Muscle layer of duodenum (tissue), 2 donors: ENCODE measurements at regions not wholly inside any gene's neighbourhood (a gene's known extent, or its start where the extent isn't known, plus 50 kb on each side); places are given as distances from the start of the nearest gene placed in this dataset.

Experiments
- H3K27ac ChIP-seq: one replicate; pipeline ENCODE4 v1.7.0; 2013; ENCODE audit warnings: mild to moderate bottlenecking, low read length
- H3K27me3 ChIP-seq: one replicate; pipeline ENCODE4 v1.7.0; 2013; ENCODE audit warnings: low read depth, mild to moderate bottlenecking, control low read depth, low read length
- H3K36me3 ChIP-seq, 2 donors: one replicate each; pipeline ENCODE4 v1.7.0; 2013; ENCODE audit warnings: low read length in 2 of 2, control low read depth in 1 of 2, mild to moderate bottlenecking in 1 of 2; ENCODE audit not compliant: insufficient read depth in 2 of 2, control insufficient read depth in 1 of 2
- H3K4me1 ChIP-seq, 2 donors: one replicate each; pipeline ENCODE4 v1.7.0; 2013; ENCODE audit warnings: low read length in 2 of 2, mild to moderate bottlenecking in 2 of 2, control low read depth in 1 of 2, moderate library complexity in 1 of 2; ENCODE audit not compliant: insufficient read depth in 2 of 2, control insufficient read depth in 1 of 2
- H3K4me3 ChIP-seq, 2 donors: one replicate each; pipeline ENCODE4 v1.7.0; 2013; ENCODE audit warnings: low read length in 2 of 2, low read depth in 1 of 2, mild to moderate bottlenecking in 1 of 2
- H3K9me3 ChIP-seq, 2 donors: one replicate each; pipeline ENCODE4 v1.7.0; 2013; ENCODE audit warnings: low read length in 2 of 2, control low read depth in 1 of 2, mild to moderate bottlenecking in 1 of 2; ENCODE audit not compliant: control insufficient read depth in 1 of 2
- donor health status: healthy.

DNA sequence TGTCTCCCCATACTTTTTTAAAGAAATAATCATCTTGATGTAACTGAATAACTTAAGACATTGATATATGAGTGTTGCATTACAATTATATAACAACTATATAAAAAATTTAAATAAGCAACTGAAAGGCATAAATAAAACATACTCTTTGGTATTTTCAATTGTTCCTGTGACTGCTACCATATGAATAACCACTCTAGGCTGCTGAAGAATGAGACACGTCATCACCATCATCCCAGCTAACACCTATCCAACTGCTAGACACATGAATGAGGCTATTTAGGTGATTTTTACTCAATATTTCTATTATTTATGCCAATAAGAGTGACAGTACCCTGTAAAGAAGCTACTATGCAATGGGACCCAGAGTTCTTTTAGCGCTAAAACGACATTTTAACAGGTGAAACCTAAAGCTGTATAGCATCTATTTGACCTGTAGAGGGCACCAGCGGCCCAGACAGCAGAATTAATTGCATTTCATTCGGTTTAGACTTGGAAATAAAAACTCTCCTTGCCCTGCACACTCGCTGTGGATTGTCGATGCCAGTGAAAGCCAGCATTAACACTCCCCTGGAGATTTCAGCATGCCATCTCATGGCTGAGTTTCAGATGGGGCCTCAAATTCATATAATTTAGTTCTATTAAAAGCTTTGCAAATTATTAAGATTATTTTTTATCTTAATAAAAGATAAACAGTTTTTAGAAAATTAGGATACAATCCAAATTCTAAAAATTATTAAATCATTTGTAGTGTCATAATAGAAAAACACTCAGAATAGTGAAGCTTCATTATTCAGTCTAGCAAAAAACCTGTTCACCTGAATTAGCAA, 89.4 kb upstream of the MAP2 start:
- no peaks in the 10 kb centered on the region for H3K9me3 ChIP-seq
- H3K27me3 ChIP-seq: no peaks in the 10 kb centered on the region
- H3K27ac ChIP-seq: no peak overlapping the region

DNA sequence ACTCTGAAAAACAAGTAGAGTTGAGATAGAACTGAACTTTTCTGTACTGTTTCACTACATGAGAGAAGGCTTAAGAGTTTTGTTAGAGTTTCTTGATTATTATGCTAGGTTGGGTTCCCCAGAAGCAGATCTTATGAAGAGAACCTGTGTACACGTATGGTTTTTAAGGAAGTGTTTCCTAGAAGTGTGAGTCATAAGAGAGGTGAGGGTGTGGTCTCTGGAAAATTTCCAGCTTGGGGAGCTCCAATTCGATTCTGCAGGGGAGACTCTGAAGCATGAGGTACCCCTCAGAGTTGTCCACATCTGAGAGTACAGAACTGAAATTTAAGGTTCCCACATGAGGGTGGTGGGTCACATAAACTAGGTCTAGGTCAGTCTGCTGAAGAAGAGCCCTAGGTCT, 83.3 kb upstream of the MAP2 start:
- no peak overlapping the region for H3K27ac ChIP-seq
- H3K4me1 ChIP-seq: no peaks in the 10 kb centered on the region
- peaks cover 0 to 2% of the 10 kb centered on the region in 2 donors for H3K9me3 ChIP-seq
- no peaks in the 10 kb centered on the region for H3K36me3 ChIP-seq
- H3K4me3 ChIP-seq: no peak overlapping the region
- H3K27me3 ChIP-seq: no peaks in the 10 kb centered on the region

More for the DNA sequence above, 89.4 kb upstream of the MAP2 start:
- no peak overlapping the region for H3K4me3 ChIP-seq
- H3K4me1 ChIP-seq: no peaks in the 10 kb centered on the region
- H3K36me3 ChIP-seq: no peaks in the 10 kb centered on the region

DNA sequence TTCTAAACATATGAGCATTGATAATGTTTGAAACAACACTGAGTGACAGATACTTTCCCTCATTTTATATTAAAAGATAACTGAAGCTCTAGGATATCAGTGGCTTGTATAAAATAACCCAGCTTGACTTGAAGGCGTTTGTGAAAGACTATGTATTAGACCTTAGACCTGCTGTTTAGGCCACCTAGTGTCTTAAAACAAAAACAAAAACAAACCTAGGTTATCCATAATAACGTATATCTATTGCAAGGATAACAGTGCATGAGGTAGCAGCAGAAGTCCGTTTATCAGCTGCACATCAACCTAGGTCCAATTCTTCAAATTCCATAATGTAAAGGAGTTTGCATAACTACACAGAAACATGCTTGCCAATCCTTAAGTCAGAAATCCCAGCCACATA, 79.5 kb upstream of the MAP2 start:
- H3K27me3 ChIP-seq: no peaks in the 10 kb centered on the region
- H3K4me1 ChIP-seq: no peaks in the 10 kb centered on the region
- no peaks in the 10 kb centered on the region for H3K36me3 ChIP-seq
- H3K4me3 ChIP-seq: no peak overlapping the region
- peaks cover 0 to 2% of the 10 kb centered on the region in 2 donors for H3K9me3 ChIP-seq
- no peak overlapping the region for H3K27ac ChIP-seq

DNA sequence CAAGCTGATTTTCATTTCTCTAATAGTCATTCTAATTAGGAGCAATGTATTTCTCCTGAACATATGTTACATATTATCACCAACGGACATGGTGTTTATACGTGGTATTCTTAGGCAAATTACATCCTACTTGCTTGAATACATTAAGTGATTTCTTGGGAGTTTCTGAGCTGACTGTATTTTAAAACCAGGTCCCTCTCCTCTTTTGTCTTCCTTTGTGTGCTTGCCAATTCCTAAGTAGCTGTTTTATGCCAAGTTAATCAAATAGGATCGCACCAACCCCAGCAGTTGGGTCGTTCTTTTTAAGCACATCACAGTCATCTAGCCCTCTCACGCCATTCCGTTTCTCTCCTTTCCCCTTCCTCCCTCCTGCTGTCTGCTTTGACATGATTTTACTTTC, 75.4 kb upstream of the MAP2 start:
- H3K27me3 ChIP-seq: no peaks in the 10 kb centered on the region
- no peak overlapping the region for H3K27ac ChIP-seq
- H3K9me3 ChIP-seq: no peaks in the 10 kb centered on the region
- no peaks in the 10 kb centered on the region for H3K4me1 ChIP-seq
- no peak overlapping the region for H3K4me3 ChIP-seq
- H3K36me3 ChIP-seq: no peaks in the 10 kb centered on the region

DNA sequence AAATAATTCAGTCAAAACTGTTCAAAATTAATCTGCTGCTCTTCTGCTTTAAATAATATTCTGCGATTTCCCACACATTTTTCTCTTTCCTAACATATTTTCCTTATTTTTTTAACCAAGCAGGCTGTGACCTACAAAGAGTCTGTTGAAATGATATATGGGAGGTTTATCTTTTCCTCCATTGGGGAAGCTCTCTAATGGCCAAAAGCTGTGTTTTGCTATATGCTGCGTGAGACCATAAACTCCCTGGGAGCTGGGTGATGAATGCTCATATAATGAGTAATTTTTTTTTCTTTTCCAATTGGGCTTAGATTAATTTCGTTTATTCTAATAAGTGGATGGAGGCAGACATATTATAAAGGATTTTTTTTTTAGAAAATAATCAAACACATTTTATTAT, 72.2 kb upstream of the MAP2 start:
- Histone ChIP-seq H3K27me3 (no peaks in the 10 kb centered on the region), H3K4me3 (no peak overlapping the region), H3K9me3 (no peaks in the 10 kb centered on the region), H3K4me1 (no peaks in the 10 kb centered on the region), H3K27ac (no peak overlapping the region), H3K36me3 (no peaks in the 10 kb centered on the region)

DNA sequence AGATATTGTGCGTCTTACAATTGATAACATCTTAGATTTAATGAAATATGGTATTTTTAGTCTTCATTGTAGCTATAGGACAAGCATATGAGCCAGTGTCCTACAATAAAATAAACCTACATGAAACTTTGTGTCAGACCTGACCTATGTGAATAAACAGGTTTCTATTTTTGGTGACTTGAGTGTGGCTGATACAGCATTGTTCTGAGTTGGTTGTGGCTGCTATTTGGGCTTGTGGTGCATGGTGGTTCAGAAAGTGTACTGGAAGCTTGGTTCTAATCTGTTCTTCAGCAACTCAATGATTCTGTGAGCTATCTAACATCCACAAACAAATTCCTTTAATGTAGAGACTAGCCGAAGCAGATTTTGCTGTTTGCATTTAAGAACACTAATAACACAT, 64.9 kb upstream of the MAP2 start:
- no peaks in the 10 kb centered on the region for H3K27me3 ChIP-seq
- H3K27ac ChIP-seq: no peak overlapping the region
- no peak overlapping the region for H3K4me3 ChIP-seq
- no peaks in the 10 kb centered on the region for H3K9me3 ChIP-seq
- H3K36me3 ChIP-seq: no peaks in the 10 kb centered on the region
- H3K4me1 ChIP-seq: no peaks in the 10 kb centered on the region

DNA sequence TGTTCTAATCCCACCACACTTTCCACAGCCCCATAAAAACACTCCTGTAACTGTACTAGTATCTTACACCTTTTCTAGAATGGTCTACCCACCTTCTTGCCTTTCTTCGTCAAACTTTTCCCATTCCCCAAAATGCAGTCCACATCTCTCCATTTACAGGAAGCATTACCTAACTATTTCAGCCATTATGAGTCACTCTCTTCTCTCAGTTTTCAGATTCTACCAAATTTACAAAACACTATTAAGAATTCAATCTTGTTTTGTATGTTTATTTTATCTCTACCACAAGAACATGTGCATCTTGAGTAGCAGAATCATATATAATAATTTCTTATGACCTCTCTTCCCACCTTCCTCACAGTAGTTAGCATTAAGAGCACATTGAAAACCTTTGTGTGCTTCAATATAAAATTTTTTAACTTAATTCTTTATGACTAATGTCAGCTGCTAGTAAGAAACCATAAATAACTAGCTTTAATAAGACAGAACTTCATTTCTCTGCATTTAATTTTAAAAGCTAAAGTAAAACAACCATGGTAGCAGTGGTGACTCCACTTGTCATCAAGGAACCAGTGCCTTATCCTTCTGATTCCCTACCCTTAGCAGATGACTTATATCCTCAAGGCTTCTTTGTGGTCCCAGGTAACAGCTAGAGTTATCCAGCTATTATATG, 56.6 kb upstream of the MAP2 start:
- no peaks in the 10 kb centered on the region for H3K36me3 ChIP-seq
- H3K4me3 ChIP-seq: no peak overlapping the region
- H3K27ac ChIP-seq: no peak overlapping the region
- H3K27me3 ChIP-seq: no peaks in the 10 kb centered on the region
- no peaks in the 10 kb centered on the region for H3K4me1 ChIP-seq
- H3K9me3 ChIP-seq: no peaks in the 10 kb centered on the region

DNA sequence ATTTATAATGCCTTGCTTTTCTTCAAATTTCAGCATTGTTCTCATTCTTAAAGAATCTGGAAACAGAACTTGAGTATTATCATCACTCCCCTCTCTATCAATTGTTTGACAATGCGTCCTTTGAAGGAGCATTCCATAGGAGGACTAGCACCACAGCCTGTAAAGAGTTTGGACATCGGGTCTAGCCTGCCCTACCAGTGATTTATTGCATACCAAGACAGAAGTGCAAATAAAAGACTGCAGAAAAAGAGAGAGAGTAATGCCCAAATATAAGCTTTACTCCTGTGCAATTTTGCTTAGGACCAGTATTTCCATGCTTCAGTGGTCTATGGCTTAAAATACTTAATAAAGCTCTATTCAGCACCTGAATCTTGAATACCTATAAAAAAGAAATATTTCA, 55.4 kb upstream of the MAP2 start:
- Histone ChIP-seq H3K27me3 (no peaks in the 10 kb centered on the region), H3K4me3 (no peak overlapping the region), H3K9me3 (no peaks in the 10 kb centered on the region), H3K36me3 (no peaks in the 10 kb centered on the region), H3K27ac (no peak overlapping the region), H3K4me1 (no peaks in the 10 kb centered on the region)

DNA sequence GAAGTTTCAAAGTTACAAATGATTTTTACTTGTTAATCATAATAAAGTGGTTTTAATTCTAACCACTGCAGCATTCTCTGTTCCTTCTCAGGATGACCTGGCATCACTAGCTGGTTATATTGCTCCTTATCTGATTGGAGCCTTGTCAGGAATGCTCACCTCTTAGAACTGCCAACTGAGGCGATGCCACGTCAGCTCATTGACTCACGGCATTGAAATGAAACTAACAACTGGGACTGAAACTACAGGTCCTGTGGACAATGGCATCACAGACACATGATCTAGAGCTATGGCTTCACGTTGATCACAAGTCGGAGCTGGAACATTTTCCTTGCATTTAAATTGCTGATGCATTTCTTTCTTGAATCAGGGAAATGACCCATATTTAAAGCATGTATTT, 54.9 kb upstream of the MAP2 start:
- Histone ChIP-seq H3K27ac (no peak overlapping the region), H3K4me3 (peak overlapping the region in 1 of 2 donors; percentile 42), H3K4me1 (no peaks in the 10 kb centered on the region), H3K9me3 (no peaks in the 10 kb centered on the region), H3K27me3 (no peaks in the 10 kb centered on the region), H3K36me3 (no peaks in the 10 kb centered on the region)

DNA sequence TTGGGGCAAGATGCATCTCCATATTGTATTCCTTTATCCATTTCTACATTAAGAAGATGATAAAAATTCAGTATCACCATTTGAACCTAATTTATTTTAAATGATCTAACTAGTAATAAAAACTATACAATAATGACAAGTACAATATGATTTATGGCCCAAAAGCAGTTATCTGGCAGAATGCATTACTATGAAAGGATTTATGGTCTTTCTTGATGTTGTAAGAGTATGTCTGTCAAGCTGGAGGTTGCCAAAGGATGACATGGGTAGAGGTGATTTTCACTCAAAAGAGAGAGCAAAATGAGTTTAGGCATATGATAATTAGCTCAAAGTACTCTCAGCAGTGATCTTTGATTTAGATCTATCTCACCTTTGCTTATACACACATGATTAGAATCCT, 54.2 kb upstream of the MAP2 start:
- no peak overlapping the region for H3K4me3 ChIP-seq
- no peaks in the 10 kb centered on the region for H3K4me1 ChIP-seq
- H3K36me3 ChIP-seq: no peaks in the 10 kb centered on the region
- H3K27ac ChIP-seq: no peak overlapping the region
- H3K27me3 ChIP-seq: no peaks in the 10 kb centered on the region
- peaks cover 0 to 6% of the 10 kb centered on the region in 2 donors for H3K9me3 ChIP-seq

DNA sequence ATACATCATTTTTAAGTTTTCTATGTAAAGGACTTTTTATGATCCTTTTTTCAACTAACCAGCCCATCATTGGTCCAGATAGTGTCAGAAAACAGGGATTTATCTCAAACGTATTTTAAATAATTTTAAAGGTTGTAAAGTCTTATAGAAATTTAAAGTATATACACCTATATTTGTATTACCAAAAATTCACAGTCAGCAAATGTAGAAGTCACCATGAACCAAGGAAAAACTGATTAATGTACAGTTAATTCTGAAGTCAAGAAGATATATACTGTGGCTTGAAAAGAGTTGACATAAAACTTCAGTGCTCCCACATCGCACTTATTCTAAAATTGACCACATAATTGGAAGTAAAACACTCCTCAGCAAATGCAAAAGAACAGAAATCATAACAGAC, 52.4 kb upstream of the MAP2 start:
- no peak overlapping the region for H3K4me3 ChIP-seq
- H3K4me1 ChIP-seq: no peaks in the 10 kb centered on the region
- H3K36me3 ChIP-seq: no peaks in the 10 kb centered on the region
- no peak overlapping the region for H3K27ac ChIP-seq
- peaks cover 0 to 14% of the 10 kb centered on the region in 2 donors for H3K9me3 ChIP-seq
- no peaks in the 10 kb centered on the region for H3K27me3 ChIP-seq
